HCT116 (cell line): ENCODE measurements at regions not wholly inside any gene's neighbourhood (a gene's known extent, or its start where the extent isn't known, plus 50 kb on each side); places are given as distances from the start of the nearest gene placed in this dataset.

Experiments used
- ATAC-seq: fragments of 200-7000 bp; cut with Tn5 transposase; 2 replicates; pipeline ENCODE4 v1.9.1; 2020; ENCODE audit warnings: mild to moderate bottlenecking, moderate library complexity
- BruUV-seq: library from RNA; stranded (reverse); fragments of 400-500 nt; replicated peaks from 2 replicates; lab custom pipeline; 2021; lab: Mats Ljungman, UMichigan
- CTCF ChIA-PET: fragments of 300-600 bp; sonication (Branson Sonifier 250); formaldehyde crosslinking; loops from one replicate; lab custom pipeline; 2021; ENCODE audit warnings: antibody characterized with exemption; lab: Charles Lee
- POLR2A ChIA-PET: fragments of 300-600, 350-600 bp; sonication (Branson Sonifier 250); formaldehyde crosslinking; loops from one replicate; lab custom pipeline; 2021; ENCODE audit warnings: antibody characterized with exemption; lab: Charles Lee
- RAD21 ChIA-PET, 2 experiments: fragments of 300-600 bp; sonication (Branson Sonifier 250); formaldehyde crosslinking; loops; one replicate each; lab custom pipeline; 2023; ENCODE audit warnings: low total read pairs in 2 of 2; ENCODE audit not compliant: uncharacterized antibody in 2 of 2, unreplicated experiment in 2 of 2, low non-redundant PET in 1 of 2; lab: Charles Lee
- DNase-seq: peaks from one replicate; pipeline ENCODE4 v3.0.0-alpha.2; 2010; ENCODE audit warnings: low read depth, low spot score
- H2AFZ ChIP-seq: fragments of 200-600 bp; shearing (Covaris generic), sonication (generic); 2 replicates; pipeline ENCODE4 v1.6.1; 2017; ENCODE audit warnings: low read depth, mixed run types, mixed read lengths, antibody characterized with exemption, low read length; ENCODE audit not compliant: poor library complexity, severe bottlenecking
- H3K27ac ChIP-seq: 2 replicates; pipeline ENCODE4 v1.5.1; 2012; ENCODE audit warnings: low read depth, low read length
- H3K27me3 ChIP-seq: fragments of 200-600 bp; sonication (generic); 2 replicates; pipeline ENCODE4 v1.6.1; 2016; ENCODE audit warnings: mixed run types, low read length, mixed read lengths; ENCODE audit not compliant: insufficient read depth
- H3K36me3 ChIP-seq, 2 experiments: fragments of 200-500 bp in 1 of 2; fragments of 200-600 bp in 1 of 2; sonication (Bioruptor generic) in 1 of 2; sonication (generic) in 1 of 2; 2 replicates each; pipeline versions ENCODE4 v1.5.1 to v1.6.1; 2014 to 2016; ENCODE audit warnings: low read length in 2 of 2, inconsistent platforms in 1 of 2, mixed read lengths in 1 of 2, mixed run types in 1 of 2; ENCODE audit not compliant: insufficient read depth in 2 of 2, control insufficient read depth in 1 of 2
- H3K4me1 ChIP-seq, 2 experiments: fragments of 200-600 bp in 1 of 2; sonication (generic) in 1 of 2; 2 replicates each; pipeline versions ENCODE4 v1.5.1 to v1.6.1; 2012 to 2017; ENCODE audit warnings: low read length in 2 of 2, inconsistent platforms in 1 of 2, mild to moderate bottlenecking in 1 of 2, mixed read lengths in 1 of 2, mixed run types in 1 of 2, moderate library complexity in 1 of 2; ENCODE audit not compliant: insufficient read depth in 2 of 2, control insufficient read depth in 1 of 2
- H3K4me2 ChIP-seq: fragments of 200-600 bp; sonication (generic); 2 replicates; pipeline ENCODE4 v1.6.1; 2017; ENCODE audit warnings: mixed run types, low read length, mixed read lengths
- H3K4me3 ChIP-seq, 2 experiments: fragments of 200-600 bp in 1 of 2; sonication (generic) in 1 of 2; replicated peaks in 1 of 2; 2 replicates each; pipeline ENCODE4 v1.5.1; 2011 to 2016; ENCODE audit warnings: low read length in 2 of 2, control low read depth in 1 of 2, low read depth in 1 of 2, mild to moderate bottlenecking in 1 of 2, mixed read lengths in 1 of 2, mixed run types in 1 of 2
- H3K79me2 ChIP-seq: fragments of 200-600 bp; sonication (generic); 2 replicates; pipeline ENCODE4 v1.6.1; 2017; ENCODE audit warnings: mild to moderate bottlenecking, mixed run types, low read length, moderate library complexity, mixed read lengths; ENCODE audit not compliant: insufficient read depth
- H3K9ac ChIP-seq: fragments of 200-600 bp; sonication (generic); 2 replicates; pipeline ENCODE4 v1.6.1; 2016; ENCODE audit warnings: low read length, mixed read lengths
- H3K9me2 ChIP-seq: fragments of 200-600 bp; sonication (generic), shearing (Covaris generic); 2 replicates; pipeline ENCODE4 v1.6.1; 2017; ENCODE audit warnings: mixed run types, mild to moderate bottlenecking, moderate library complexity; ENCODE audit not compliant: insufficient read depth
- H3K9me3 ChIP-seq, 2 experiments: fragments of 200-500 bp in 1 of 2; fragments of 200-600 bp in 1 of 2; sonication (Bioruptor generic) in 1 of 2; sonication (generic) in 1 of 2; 2 replicates each; pipeline ENCODE4 v1.6.1; 2014 to 2017; ENCODE audit warnings: low read length in 2 of 2, mixed read lengths in 2 of 2, inconsistent platforms in 1 of 2, low read depth in 1 of 2, mild to moderate bottlenecking in 1 of 2, mixed run types in 1 of 2, moderate library complexity in 1 of 2; ENCODE audit not compliant: control insufficient read depth in 1 of 2, insufficient read depth in 1 of 2
- H4K20me1 ChIP-seq: fragments of 200-600 bp; sonication (generic), shearing (Covaris generic); 2 replicates; pipeline ENCODE4 v1.6.1; 2017; ENCODE audit warnings: mixed run types, mild to moderate bottlenecking, moderate library complexity; ENCODE audit not compliant: insufficient read depth
- ATF3 ChIP-seq: IDR thresholded peaks from 2 replicates; pipeline ENCODE4 v1.6.1; 2012
- CEBPB ChIP-seq: IDR thresholded peaks from 2 replicates; pipeline ENCODE4 v1.6.1; 2012; ENCODE audit warnings: low read depth
- ELF1 ChIP-seq: IDR thresholded peaks from 2 replicates; pipeline ENCODE4 v1.6.1; 2012; ENCODE audit warnings: low read depth, borderline replicate concordance
- FOSL1 ChIP-seq: IDR thresholded peaks from 2 replicates; pipeline ENCODE4 v1.6.1; 2012; ENCODE audit warnings: low read depth
- POLR2A ChIP-seq: IDR thresholded peaks from 2 replicates; pipeline ENCODE4 v1.7.0; 2011; ENCODE audit warnings: borderline replicate concordance; ENCODE audit not compliant: insufficient read depth, insufficient read length; ENCODE audit errors: extremely low read depth
- SIN3A ChIP-seq: IDR thresholded peaks from 2 replicates; pipeline ENCODE4 v1.6.1; 2012; ENCODE audit warnings: low read depth
- TCF7L2 ChIP-seq: IDR thresholded peaks from 2 replicates; pipeline ENCODE4 v1.7.0; 2011; ENCODE audit warnings: borderline replicate concordance, inconsistent platforms; ENCODE audit not compliant: insufficient read depth, insufficient read length; ENCODE audit errors: extremely low read depth
- YY1 ChIP-seq: IDR thresholded peaks from 2 replicates; pipeline ENCODE4 v1.6.1; 2011; ENCODE audit warnings: low read length, low read depth, moderate library complexity, mild to moderate bottlenecking; ENCODE audit not compliant: insufficient replicate concordance; ENCODE audit errors: extremely low read depth
- ZFX ChIP-seq: fragments of 450-650 bp; IDR thresholded peaks from 2 replicates; pipeline ENCODE4 v1.6.1; 2017
- intact Hi-C: fragments of 100-400 bp; cut with micrococcal nuclease; formaldehyde crosslinking; loops from 2 replicates; pipeline ENCODE4 v1.10.0; 2022
- TF ChIP-seq, protein P1 (sequence below): IDR thresholded peaks from 2 replicates; pipeline ENCODE4 v1.6.1; 2011; ENCODE audit warnings: mild to moderate bottlenecking, low read length, moderate library complexity; ENCODE audit not compliant: insufficient replicate concordance; ENCODE audit errors: extremely low read depth

DNA sequence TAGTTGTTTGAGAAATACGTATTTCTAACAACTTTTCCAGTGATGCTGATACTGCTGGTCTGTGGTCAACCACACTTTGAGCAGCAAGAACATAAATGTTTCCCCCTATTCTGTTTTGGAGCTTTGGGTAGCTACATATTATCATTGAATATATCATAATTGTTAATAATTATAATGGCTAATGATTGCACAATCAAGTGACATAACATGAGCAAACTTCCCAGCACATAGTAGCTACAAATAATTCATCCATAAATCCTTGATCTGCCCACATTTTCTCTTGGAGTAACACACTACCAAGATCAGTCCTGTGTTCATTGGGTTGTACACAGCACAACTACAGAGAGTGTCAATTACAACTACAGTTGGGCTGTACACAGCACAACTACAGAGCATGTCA lies 436.3 kb upstream of the MAGEB18 start:
- Histone ChIP-seq H3K9ac (no peak overlapping the region), H3K4me1 (no peaks in the 10 kb centered on the region), H3K27me3 (no peaks in the 10 kb centered on the region), H3K4me2 (no peak overlapping the region), H4K20me1 (no peaks in the 10 kb centered on the region), H3K79me2 (no peaks in the 10 kb centered on the region), H3K4me3 (no peak overlapping the region), H3K27ac (no peak overlapping the region), H3K36me3 (no peaks in the 10 kb centered on the region), H3K9me2 (no peaks in the 10 kb centered on the region), H3K9me3 (no peaks in the 10 kb centered on the region), H2AFZ (no peak overlapping the region)
- no TSS peak for BruUV-seq
- no peak for TF ChIP-seq TCF7L2
- no peak for TF ChIP-seq FOSL1
- no peak for TF ChIP-seq SIN3A
- TF ChIP-seq POLR2A = no peak
- TF ChIP-seq YY1 = no peak
- no peak for TF ChIP-seq ZFX
- TF ChIP-seq ATF3 = no peak
- TF ChIP-seq, protein P1, sequence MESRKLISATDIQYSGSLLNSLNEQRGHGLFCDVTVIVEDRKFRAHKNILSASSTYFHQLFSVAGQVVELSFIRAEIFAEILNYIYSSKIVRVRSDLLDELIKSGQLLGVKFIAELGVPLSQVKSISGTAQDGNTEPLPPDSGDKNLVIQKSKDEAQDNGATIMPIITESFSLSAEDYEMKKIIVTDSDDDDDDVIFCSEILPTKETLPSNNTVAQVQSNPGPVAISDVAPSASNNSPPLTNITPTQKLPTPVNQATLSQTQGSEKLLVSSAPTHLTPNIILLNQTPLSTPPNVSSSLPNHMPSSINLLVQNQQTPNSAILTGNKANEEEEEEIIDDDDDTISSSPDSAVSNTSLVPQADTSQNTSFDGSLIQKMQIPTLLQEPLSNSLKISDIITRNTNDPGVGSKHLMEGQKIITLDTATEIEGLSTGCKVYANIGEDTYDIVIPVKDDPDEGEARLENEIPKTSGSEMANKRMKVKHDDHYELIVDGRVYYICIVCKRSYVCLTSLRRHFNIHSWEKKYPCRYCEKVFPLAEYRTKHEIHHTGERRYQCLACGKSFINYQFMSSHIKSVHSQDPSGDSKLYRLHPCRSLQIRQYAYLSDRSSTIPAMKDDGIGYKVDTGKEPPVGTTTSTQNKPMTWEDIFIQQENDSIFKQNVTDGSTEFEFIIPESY = no peak
- TF ChIP-seq ELF1 = no peak
- TF ChIP-seq CEBPB = no peak
- DNase-seq = no peak
- RAD21 ChIA-PET = no interaction called here
- CTCF ChIA-PET = no interaction called here
- no peak for ATAC-seq
- POLR2A ChIA-PET = no interaction called here
- intact Hi-C loops = no loop called here
